OCI-LY1 (cell line): ENCODE measurements at regions not wholly inside any gene's neighbourhood (a gene's known extent, or its start where the extent isn't known, plus 50 kb on each side); places are given as distances from the start of the nearest gene placed in this dataset.

Experiments
- H2AFZ ChIP-seq: fragments of 200-600 bp; sonication (generic), shearing (Covaris generic); 2 replicates; pipeline ENCODE4 v1.6.0; 2014; ENCODE audit warnings: antibody characterized with exemption, mild to moderate bottlenecking, low read length
- H3F3A ChIP-seq: fragments of 200-600 bp; sonication (generic), shearing (Covaris generic); 2 replicates; pipeline ENCODE4 v1.6.0; 2014; ENCODE audit warnings: mild to moderate bottlenecking, antibody characterized with exemption, low read length, moderate library complexity; ENCODE audit not compliant: insufficient read depth
- H3K27ac ChIP-seq: fragments of 200-600 bp; sonication (generic); 2 replicates; pipeline ENCODE4 v1.5.1; 2014; ENCODE audit warnings: low read length, mixed run types, mild to moderate bottlenecking, low read depth; ENCODE audit not compliant: poor library complexity, severe bottlenecking
- H3K27me3 ChIP-seq: fragments of 200-600 bp; sonication (generic); 2 replicates; pipeline ENCODE4 v1.6.0; 2014; ENCODE audit warnings: antibody characterized with exemption, mild to moderate bottlenecking, low read length, moderate library complexity; ENCODE audit not compliant: insufficient read depth
- H3K36me3 ChIP-seq: fragments of 200-600 bp; sonication (generic); 2 replicates; pipeline ENCODE4 v1.6.1; 2014; ENCODE audit warnings: mild to moderate bottlenecking, antibody characterized with exemption, low read length, moderate library complexity, mixed read lengths; ENCODE audit not compliant: insufficient read depth
- H3K4me1 ChIP-seq: fragments of 200-600 bp; sonication (generic); 2 replicates; pipeline ENCODE4 v1.5.1; 2014; ENCODE audit warnings: mild to moderate bottlenecking, low read length, moderate library complexity; ENCODE audit not compliant: insufficient read depth, severe bottlenecking
- H3K4me2 ChIP-seq: fragments of 200-600 bp; sonication (generic), shearing (Covaris generic); 2 replicates; pipeline ENCODE4 v1.6.1; 2014; ENCODE audit warnings: low read length
- H3K4me3 ChIP-seq: fragments of 200-600 bp; sonication (generic); 2 replicates; pipeline ENCODE4 v1.5.1; 2014; ENCODE audit warnings: low read length, low read depth, mild to moderate bottlenecking, mixed read lengths; ENCODE audit not compliant: poor library complexity, severe bottlenecking
- H3K79me2 ChIP-seq: fragments of 200-600 bp; shearing (Covaris generic); 2 replicates; pipeline ENCODE4 v1.6.1; 2016; ENCODE audit warnings: mixed run types, low read length, mixed read lengths; ENCODE audit not compliant: insufficient read depth
- H3K9ac ChIP-seq: fragments of 200-600 bp; sonication (generic), shearing (Covaris generic); 2 replicates; pipeline ENCODE4 v1.6.1; 2014; ENCODE audit warnings: mild to moderate bottlenecking, low read length, mixed read lengths
- H3K9me2 ChIP-seq: fragments of 200-600 bp; sonication (generic), shearing (Covaris generic); 2 replicates; pipeline ENCODE4 v1.6.1; 2014; ENCODE audit warnings: low read depth, mild to moderate bottlenecking, low read length, mixed read lengths
- H3K9me3 ChIP-seq: fragments of 200-600 bp; shearing (Covaris generic); 2 replicates; pipeline ENCODE4 v1.6.1; 2014; ENCODE audit warnings: low read length, mixed read lengths
- H4K20me1 ChIP-seq: fragments of 200-600 bp; sonication (generic), shearing (Covaris generic); 2 replicates; pipeline ENCODE4 v1.6.0; 2016; ENCODE audit warnings: mild to moderate bottlenecking, low read length; ENCODE audit not compliant: insufficient read depth
- EZH2 ChIP-seq: fragments of 200-600 bp; sonication (generic), shearing (Covaris generic); IDR thresholded peaks from 2 replicates; pipeline ENCODE4 v1.8.0; 2017; ENCODE audit warnings: borderline replicate concordance, mixed run types, mild to moderate bottlenecking, antibody characterized with exemption, low read length, moderate library complexity, mixed read lengths
- TF ChIP-seq, protein P1 (sequence below): fragments of 200-600 bp; sonication (generic), shearing (Covaris generic); IDR thresholded peaks from 2 replicates; pipeline ENCODE4 v1.5.1; 2017; ENCODE audit warnings: mild to moderate bottlenecking, antibody characterized with exemption, low read length, moderate library complexity, mixed read lengths

DNA sequence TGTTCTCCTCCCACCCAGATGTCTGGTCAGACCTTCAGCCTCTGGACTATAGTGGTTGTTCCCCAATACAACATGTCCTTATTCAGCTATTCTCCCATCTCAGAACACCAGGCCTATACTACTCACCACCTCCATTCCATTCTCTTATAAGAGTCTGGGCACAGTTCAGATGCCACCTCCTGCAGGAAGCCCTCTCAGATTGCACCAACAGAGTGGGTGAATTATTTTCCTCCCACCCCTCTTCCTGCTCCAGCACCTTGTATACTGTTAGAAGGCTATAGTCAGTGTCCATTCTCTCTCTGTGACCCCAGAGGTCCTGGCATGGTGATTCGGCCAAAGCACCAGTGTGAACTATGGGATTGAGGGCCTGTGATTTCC, 204.6 kb downstream of the GLI2 start:
- H3K9ac ChIP-seq, result no peak overlapping the region

DNA sequence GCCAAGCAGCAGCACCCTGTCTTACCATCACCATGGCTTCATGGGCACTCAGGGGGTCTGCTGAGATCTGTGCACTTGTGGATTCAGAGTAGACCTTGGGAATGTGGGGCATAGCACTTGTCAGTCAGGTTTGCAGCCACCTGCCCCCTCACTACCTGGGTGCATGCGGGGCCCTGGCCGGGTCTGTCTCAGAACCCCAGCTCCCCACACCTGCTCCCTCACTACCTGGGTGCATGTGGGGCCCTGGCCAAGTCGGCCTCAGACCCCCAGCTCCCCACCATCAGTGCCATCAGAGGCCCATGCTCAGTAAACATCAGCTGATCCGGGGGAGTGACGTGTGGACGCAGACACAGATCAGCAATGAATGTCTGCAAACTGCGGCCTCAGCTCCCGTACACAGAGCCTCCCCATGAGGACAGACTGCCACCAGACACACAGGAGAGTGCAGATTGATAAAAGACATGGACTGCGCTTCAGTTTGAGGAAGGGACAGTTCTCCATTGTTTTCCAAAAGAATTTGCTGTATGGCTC, 205.1 kb downstream of the GLI2 start:
- no peak overlapping the region for H3K4me2 ChIP-seq
- H3K27me3 ChIP-seq, result no peaks in the 10 kb centered on the region
- no peak overlapping the region for H3K27ac ChIP-seq
- H3K9me3 ChIP-seq, result no peaks in the 10 kb centered on the region
- no peaks in the 10 kb centered on the region for H3K36me3 ChIP-seq
- no peak overlapping the region for H3K4me3 ChIP-seq
- no peaks in the 10 kb centered on the region for H3K4me1 ChIP-seq
- no peaks in the 10 kb centered on the region for H3F3A ChIP-seq
- TF ChIP-seq EZH2, result no peak
- TF ChIP-seq, protein P1, sequence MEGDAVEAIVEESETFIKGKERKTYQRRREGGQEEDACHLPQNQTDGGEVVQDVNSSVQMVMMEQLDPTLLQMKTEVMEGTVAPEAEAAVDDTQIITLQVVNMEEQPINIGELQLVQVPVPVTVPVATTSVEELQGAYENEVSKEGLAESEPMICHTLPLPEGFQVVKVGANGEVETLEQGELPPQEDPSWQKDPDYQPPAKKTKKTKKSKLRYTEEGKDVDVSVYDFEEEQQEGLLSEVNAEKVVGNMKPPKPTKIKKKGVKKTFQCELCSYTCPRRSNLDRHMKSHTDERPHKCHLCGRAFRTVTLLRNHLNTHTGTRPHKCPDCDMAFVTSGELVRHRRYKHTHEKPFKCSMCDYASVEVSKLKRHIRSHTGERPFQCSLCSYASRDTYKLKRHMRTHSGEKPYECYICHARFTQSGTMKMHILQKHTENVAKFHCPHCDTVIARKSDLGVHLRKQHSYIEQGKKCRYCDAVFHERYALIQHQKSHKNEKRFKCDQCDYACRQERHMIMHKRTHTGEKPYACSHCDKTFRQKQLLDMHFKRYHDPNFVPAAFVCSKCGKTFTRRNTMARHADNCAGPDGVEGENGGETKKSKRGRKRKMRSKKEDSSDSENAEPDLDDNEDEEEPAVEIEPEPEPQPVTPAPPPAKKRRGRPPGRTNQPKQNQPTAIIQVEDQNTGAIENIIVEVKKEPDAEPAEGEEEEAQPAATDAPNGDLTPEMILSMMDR, result no peak
- no peaks in the 10 kb centered on the region for H3K79me2 ChIP-seq
- H2AFZ ChIP-seq, result no peak overlapping the region
- no peaks in the 10 kb centered on the region for H3K9me2 ChIP-seq
- no peaks in the 10 kb centered on the region for H4K20me1 ChIP-seq
- H3K9ac ChIP-seq, result no peak overlapping the region

More for the DNA sequence above, 204.6 kb downstream of the GLI2 start:
- Histone ChIP-seq H3K4me3 (no peak overlapping the region), H3K9me3 (no peaks in the 10 kb centered on the region), H3K27ac (no peak overlapping the region), H4K20me1 (no peaks in the 10 kb centered on the region), H3K79me2 (no peaks in the 10 kb centered on the region), H3K36me3 (no peaks in the 10 kb centered on the region), H3K4me2 (no peak overlapping the region), H3K27me3 (no peaks in the 10 kb centered on the region), H3F3A (no peaks in the 10 kb centered on the region), H2AFZ (no peak overlapping the region), H3K9me2 (no peaks in the 10 kb centered on the region), H3K4me1 (no peaks in the 10 kb centered on the region)
- TF ChIP-seq, protein P1, result no peak
- TF ChIP-seq EZH2, result no peak

DNA sequence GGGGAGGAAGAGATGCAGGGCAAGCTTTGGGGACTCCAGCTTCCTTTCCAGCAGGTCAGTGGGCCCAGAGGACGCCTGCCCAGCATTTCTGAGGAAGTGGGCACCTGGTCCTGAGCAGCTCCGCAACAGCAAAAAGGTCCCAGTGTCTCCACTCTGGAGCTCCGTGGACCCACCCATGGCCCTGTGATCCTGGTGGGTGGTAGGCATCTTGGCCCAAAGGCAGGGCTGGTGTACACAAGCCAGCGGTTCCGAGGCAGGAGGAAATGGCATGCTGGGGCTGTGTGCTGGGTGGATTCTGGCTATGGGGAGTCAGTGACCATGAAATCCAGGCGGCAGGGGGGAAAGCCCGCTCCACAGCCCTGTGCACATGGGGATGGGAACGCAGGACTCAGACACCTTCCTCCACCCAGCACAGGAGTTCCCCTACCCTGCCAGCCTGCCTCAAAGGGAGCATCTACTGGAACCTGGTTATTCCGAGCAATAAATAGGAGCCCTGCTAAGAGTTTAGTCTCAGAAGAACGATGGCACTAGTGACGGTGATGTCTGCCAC, 206.0 kb downstream of the GLI2 start:
- no peaks in the 10 kb centered on the region for H3K4me1 ChIP-seq
- TF ChIP-seq, protein P1, result no peak
- no peak for TF ChIP-seq EZH2
- H3K9me2 ChIP-seq, result no peaks in the 10 kb centered on the region
- no peak overlapping the region for H2AFZ ChIP-seq
- H3K9ac ChIP-seq, result no peak overlapping the region
- no peaks in the 10 kb centered on the region for H3F3A ChIP-seq
- no peak overlapping the region for H3K4me3 ChIP-seq
- no peak overlapping the region for H3K27ac ChIP-seq
- no peaks in the 10 kb centered on the region for H3K36me3 ChIP-seq
- H3K79me2 ChIP-seq, result no peaks in the 10 kb centered on the region
- no peak overlapping the region for H3K4me2 ChIP-seq
- no peaks in the 10 kb centered on the region for H4K20me1 ChIP-seq
- no peaks in the 10 kb centered on the region for H3K27me3 ChIP-seq
- no peaks in the 10 kb centered on the region for H3K9me3 ChIP-seq
